ENCODE measurements at regions not wholly inside any gene's neighbourhood (a gene's known extent, or its start where the extent isn't known, plus 50 kb on each side); places are given as distances from the start of the nearest gene placed in this dataset.
"Not testable (repeated sequence)": the region's sequence is repeated elsewhere in the genome, so short reads cannot be mapped to it uniquely, and the experiment has no call there.

DNA sequence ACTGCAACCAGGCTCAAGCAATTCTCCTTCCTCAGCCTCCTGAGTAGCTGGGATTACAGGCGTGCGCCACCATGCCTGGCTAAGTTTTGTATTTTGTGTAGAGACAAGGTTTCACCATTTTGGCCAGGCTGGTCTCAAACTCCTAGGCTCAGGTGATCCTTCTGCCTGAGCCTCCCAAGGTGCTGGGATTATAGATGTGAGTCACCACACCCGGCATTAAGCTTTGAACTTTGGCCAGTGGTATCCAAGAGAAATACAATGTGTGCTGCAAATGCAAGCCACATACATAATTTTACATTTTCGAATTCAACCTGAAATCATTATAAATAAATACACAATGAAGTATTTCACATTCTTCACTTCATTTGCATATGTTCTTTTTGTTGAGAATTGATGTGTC lies 94.0 kb upstream of the ERV3-1 start:
- ATAC-seq = peak; percentile 57
- intact Hi-C loops (cut with DNase I, micrococcal nuclease); DNase-seq: not testable (repeated sequence)

DNA sequence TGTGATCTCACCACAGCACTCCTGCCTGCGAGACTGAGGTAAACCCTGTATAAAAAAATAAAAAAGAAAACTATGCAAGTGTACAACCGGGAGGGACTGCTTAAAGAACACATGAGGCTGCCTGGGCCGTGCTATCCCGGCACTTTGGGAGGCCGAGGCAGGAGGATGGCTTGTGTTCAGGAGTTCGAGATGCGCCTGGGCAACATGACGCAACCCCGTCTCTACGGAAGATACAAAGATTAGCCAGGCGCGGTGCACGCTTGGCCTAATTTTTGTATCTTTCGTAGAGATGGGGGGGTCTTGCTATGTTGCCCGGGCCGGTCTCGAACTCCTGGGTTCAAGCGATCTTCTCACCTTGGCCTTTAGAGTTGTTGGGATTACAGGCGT lies 75.2 kb upstream of the ERV3-1 start:
- intact Hi-C loops (cut with DNase I, micrococcal nuclease); ATAC-seq: not testable (repeated sequence)
- DNase-seq = peak in 1 of 2 donors; percentile 23

DNA sequence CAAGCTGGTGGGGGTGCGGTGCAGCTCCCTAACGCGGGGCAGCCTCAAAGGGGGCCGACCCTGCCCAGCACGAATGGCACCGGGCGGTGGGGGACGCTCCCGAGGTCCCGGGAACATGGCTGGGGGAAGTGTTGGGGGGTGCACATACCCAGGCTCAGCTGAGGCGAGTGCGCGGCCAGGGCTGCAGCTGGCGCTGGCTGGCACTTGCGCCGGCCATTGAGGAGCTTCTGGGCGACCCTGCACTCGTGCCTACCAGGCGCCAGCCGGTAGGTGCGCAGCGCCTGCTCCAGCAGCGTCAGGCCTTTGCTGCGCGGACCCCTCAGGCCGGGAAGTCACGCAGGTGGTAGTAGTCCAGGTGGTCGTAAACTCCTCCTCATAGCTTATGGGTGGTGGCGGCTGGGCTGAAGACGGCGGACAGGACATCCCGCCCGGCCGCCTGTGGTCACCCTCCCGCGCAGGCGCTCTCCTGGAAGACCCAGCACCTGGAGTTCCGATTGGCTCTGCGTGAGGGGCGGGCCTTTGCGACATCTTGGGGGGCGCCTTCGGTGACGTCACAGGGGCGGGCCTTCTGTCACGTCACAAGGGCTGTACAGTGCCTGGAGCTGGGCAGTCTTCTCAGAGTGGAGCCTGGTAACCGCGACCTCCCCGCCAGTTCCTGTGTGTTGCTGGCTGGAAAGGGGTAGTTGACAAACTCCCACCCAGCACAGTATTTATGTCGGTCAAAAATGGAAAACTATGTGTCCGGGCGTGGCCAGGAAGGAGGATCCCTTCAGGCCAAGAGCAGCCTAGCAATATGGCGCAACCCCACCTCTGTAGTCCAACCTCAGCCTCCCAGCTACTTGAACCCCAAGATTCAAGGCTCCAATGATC lies 74.5 kb upstream of the ERV3-1 start:
- intact Hi-C loops (cut with DNase I, micrococcal nuclease) = not testable (repeated sequence)
- DNase-seq (peak; percentile 96 to 99), ATAC-seq (peak; percentile 99)

DNA sequence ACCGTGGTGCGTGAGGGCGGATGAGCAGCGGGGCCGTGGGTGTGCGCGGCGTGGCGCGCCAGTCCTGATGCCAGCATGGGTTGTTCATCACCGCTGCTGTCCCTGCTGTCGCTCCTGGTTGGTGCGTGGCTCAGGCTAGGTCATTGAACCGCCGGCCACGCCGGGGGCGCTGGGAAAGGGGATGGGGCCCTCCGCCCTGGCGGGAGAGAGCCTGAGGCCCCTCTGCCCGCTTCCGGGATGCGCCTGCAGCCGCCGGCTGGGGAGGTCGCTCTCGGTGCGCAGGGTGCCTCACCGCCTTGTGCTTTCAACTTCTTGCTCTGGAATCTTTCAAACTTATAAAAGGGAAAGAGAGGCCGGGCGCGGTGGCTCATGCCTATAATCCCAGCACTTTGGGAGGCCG lies 68.5 kb upstream of the ERV3-1 start:
- ATAC-seq; intact Hi-C loops (cut with DNase I, micrococcal nuclease); DNase-seq: not testable (repeated sequence)

DNA sequence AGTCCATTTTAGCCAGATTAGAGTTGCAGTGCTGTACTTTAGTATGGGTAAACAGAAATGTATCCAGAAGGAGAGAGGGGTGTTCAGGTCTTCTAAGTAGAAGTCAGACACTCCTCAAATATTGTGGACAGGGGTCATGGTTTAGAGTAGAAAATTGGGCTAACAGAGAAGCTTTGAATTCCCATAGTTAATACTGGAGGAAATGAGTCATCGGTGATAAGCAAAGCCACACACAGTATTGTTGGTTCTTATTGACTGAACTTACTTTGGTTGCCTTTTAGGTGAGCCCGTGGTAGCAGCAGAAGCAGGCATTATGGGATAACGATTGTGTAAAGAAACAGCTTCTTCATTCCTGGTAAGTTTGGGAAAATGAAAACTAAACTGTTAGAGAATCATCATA lies 66.7 kb upstream of the ERV3-1 start:
- DNase-seq; intact Hi-C loops (cut with DNase I, micrococcal nuclease); ATAC-seq: not testable (repeated sequence)

DNA sequence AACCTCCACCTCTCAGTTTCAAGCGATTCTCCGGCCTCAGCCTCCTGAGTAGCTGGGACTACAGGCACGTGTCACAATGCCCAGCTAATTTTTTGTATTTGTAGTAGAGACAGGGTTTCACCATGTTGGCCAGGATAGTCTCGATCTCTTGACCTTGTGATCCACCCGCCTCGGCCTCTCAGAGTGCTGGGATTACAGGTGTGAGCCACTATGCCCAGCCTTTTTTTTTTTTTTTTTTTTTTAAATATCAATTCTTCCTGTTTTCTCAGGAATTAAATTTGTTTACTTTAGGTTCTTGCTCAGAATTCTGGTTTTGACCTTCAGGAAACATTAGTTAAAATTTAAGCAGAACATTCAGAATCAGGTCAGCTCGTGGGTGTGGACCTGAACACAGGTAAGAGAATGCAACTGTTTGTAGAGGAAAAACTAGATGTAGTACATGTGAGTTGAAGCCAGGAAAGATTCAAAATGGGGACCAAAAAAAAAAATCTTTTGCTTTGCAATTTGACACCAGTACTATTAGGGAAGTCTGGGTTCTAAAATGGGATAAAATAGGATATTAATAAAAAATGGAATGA lies 65.5 kb upstream of the ERV3-1 start:
- peak; percentile 56 for ATAC-seq
- DNase-seq; intact Hi-C loops (cut with DNase I, micrococcal nuclease): not testable (repeated sequence)

DNA sequence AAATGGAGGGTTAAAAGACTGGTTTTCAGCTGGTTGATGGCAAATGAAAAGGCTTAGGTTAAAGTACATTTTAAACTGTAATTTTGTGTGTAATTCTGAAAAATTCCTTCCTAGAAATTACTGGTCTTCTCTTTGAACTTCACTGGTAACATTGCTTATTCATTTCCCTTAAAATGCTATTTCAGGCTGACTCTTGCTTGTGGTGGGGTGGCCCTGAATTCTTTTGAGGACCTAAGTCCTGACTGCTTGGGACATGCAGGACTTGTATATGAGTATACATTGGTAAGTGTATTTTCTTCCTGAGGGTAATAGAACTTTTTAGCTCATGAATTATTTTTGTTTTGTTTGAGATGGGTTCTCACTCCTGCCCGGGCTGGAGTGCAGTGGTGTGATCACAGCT lies 63.0 kb upstream of the ERV3-1 start:
- DNase-seq; intact Hi-C loops (cut with DNase I, micrococcal nuclease); ATAC-seq: not testable (repeated sequence)

DNA sequence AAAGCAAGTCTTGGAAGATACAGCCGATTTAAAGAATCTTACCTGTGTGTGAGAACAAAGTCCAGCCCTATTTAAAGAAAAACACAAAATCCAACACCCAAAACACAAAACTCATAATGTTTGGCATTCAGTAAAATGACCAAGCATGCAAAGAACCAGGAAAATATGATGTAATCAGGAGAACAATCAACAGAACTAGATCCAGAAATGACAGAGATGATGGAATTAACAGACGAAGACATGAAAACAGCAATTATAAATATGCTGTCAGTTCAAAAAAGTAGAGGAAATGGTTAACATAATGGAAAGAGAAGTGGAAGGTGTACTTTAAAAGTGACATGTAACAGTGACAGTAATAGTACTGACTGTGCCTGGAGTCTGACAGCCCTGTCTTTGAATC lies 56.1 kb upstream of the ERV3-1 start:
- intact Hi-C loops (cut with DNase I, micrococcal nuclease); ATAC-seq; DNase-seq: not testable (repeated sequence)

DNA sequence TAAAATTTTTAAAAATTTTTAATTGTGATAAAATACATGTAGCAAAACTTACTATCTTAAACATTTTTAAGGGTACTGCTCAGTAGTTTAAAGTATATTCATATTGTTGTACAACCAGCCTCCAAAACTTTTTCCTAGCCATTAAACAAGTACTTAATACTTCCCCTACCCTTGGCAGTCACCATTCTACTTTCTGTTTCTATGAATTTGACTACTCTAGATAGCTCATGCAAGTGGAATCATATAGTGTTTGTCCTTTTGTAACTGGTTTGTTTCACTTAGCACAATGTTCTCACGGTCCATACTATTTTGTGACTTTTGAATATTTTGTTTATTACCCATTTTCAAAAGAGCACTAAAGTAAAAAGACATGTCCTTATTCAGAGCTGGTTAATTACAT lies 52.8 kb upstream of the ERV3-1 start:
- ATAC-seq; DNase-seq; intact Hi-C loops (cut with DNase I, micrococcal nuclease): not testable (repeated sequence)
